ENCODE measurements at regions not wholly inside any gene's neighbourhood (a gene's known extent, or its start where the extent isn't known, plus 50 kb on each side); places are given as distances from the start of the nearest gene placed in this dataset.

- no peak overlapping the region for H2BK120ac ChIP-seq (ENCODE audit: low read depth, low read length)
- H2AK9ac ChIP-seq (replicated peaks; ENCODE audit: low read depth, low read length, poor library complexity): no peak overlapping the region
- no peaks in the 10 kb centered on the region for H3K27me3 ChIP-seq (ENCODE audit: control insufficient read depth, insufficient read depth, low read length)
- no peak overlapping the region for H3K4me3 ChIP-seq (ENCODE audit: insufficient read depth, low read depth, low read length)
- no peak overlapping the region for H3K23ac ChIP-seq (ENCODE audit: low read depth, low read length)
- dilution Hi-C loops (cut with HindIII; ENCODE audit: low sequenced_read_pairs, unreplicated experiment): no loop called here
- no peak overlapping the region for H2AFZ ChIP-seq (replicated peaks; ENCODE audit: low read length, poor library complexity)
- H4K20me1 ChIP-seq (ENCODE audit: insufficient read depth, low read length): no peaks in the 10 kb centered on the region
- H2AK5ac ChIP-seq (ENCODE audit: low read depth, low read length): no peak overlapping the region
- no peaks in the 10 kb centered on the region for H3K4me1 ChIP-seq (ENCODE audit: control insufficient read depth, insufficient read depth, low read length)
- no peak overlapping the region for H3K14ac ChIP-seq (replicated peaks; ENCODE audit: low read depth, low read length)
- no peaks in the 10 kb centered on the region for H3K9me1 ChIP-seq (ENCODE audit: insufficient read depth, low read length)
- H4K8ac ChIP-seq (ENCODE audit: low read depth in 2 of 2, low read length in 2 of 2): no peak overlapping the region
- H4K91ac ChIP-seq (ENCODE audit: insufficient read depth, low read depth, low read length): no peak overlapping the region
- 100% methylated on average over 1 of the region's 6 CpGs; no CpG with 5 or more reads in 1 of the 2 experiments for WGBS, 2 experiments (ENCODE audit: extremely low coverage in 2 of 2, insufficient read length in 1 of 2)
- no peak overlapping the region for H4K5ac ChIP-seq (ENCODE audit: low read depth, low read length)
- ChIA-PET CTCF (no interaction called here), POLR2A (ENCODE audit: unreplicated experiment) (no interaction called here)
- in situ Hi-C loops (cut with MboI; ENCODE audit: low sequenced_read_pairs): no loop called here
- no TSS peak for BruUV-seq (replicated peaks)
- no peaks in the 10 kb centered on the region for H3K9me3 ChIP-seq (ENCODE audit: control insufficient read depth, insufficient read depth, low read length)
- H3K36me3 ChIP-seq (ENCODE audit: control insufficient read depth, insufficient read depth, low read length): no peaks in the 10 kb centered on the region
- no peak overlapping the region for H3K4ac ChIP-seq (ENCODE audit: low read depth, low read length)
- intact Hi-C loops (cut with micrococcal nuclease): no loop called here
- no peak overlapping the region for H3K27ac ChIP-seq (ENCODE audit: insufficient read depth, low read length)
- H2BK15ac ChIP-seq (ENCODE audit: low read depth, low read length): no peak overlapping the region
- H2BK20ac ChIP-seq (ENCODE audit: low read depth, low read length): no peak overlapping the region
- no peak overlapping the region for H2BK5ac ChIP-seq (ENCODE audit: low read depth, low read length, poor library complexity, severe bottlenecking)
- H3K79me1 ChIP-seq (ENCODE audit: low read depth in 1 of 2, low read length in 2 of 2): no peaks in the 10 kb centered on the region
- DNase-seq: no peak
- H3K4me2 ChIP-seq (ENCODE audit: low read depth, low read length): no peak overlapping the region
- no peak overlapping the region for H3K18ac ChIP-seq (ENCODE audit: low read depth, low read length)
- no peak overlapping the region for H3K9ac ChIP-seq (ENCODE audit: low read depth, low read length)
- no peak overlapping the region for H3K56ac ChIP-seq (ENCODE audit: extremely low read depth, insufficient read depth, low read length)
- ATAC-seq (ENCODE audit: low read depth): no peak
- TF ChIP-seq BHLHE40 (IDR thresholded peaks at IDR 0.05; ENCODE audit: low read depth, low read length) (no peak), USF2 (IDR thresholded peaks at IDR 0.05; ENCODE audit: low read depth, low read length) (no peak), RFX5 (IDR thresholded peaks at IDR 0.05; ENCODE audit: low read depth, low read length) (no peak), SMC3 (IDR thresholded peaks at IDR 0.05; ENCODE audit: low read depth, low read length) (no peak), CTCF (conservative IDR thresholded peaks at IDR 0.05; ENCODE audit: low read depth, low read length) (no peak), MAZ (IDR thresholded peaks at IDR 0.05; ENCODE audit: borderline replicate concordance, low read depth, low read length) (no peak), RCOR1 (IDR thresholded peaks at IDR 0.05; ENCODE audit: insufficient replicate concordance, low read length) (no peak)
These were observed 358.4 kb upstream of the SOX5 start for GRCh38 chr12:24307716-24308335.

Measured in IMR-90 (cell line).